NCI-H510A (cell line): ENCODE measurements at regions not wholly inside any gene's neighbourhood (a gene's known extent, or its start where the extent isn't known, plus 50 kb on each side); places are given as distances from the start of the nearest gene placed in this dataset.

Source experiments
- DNase-seq: peaks from one replicate; lab custom pipeline; 2025; lab: John Stamatoyannopoulos, UW

GRCh38 chr11:19519912-19520641 is 192.6 kb upstream of the NAV2 start:
- DNase-seq = no peak

- no peak for DNase-seq
Measured at GRCh38 chr11:19519353-19519752, 193.3 kb upstream of the NAV2 start.

- no peak for DNase-seq
Measured at GRCh38 chr11:19513253-19513652, 199.4 kb upstream of the NAV2 start.

GRCh38 chr11:19512618-19513017 is 200.0 kb upstream of the NAV2 start:
- no peak for DNase-seq

GRCh38 chr11:19511413-19512183 is 201.0 kb upstream of the NAV2 start:
- peak; percentile 29 for DNase-seq

- DNase-seq = no peak
Measured at GRCh38 chr11:19511066-19511412, 201.6 kb upstream of the NAV2 start.

GRCh38 chr11:19510468-19510867 is 202.2 kb upstream of the NAV2 start:
- no peak for DNase-seq

- no peak for DNase-seq
Measured at GRCh38 chr11:19509215-19509614, 203.4 kb upstream of the NAV2 start.

GRCh38 chr11:19508165-19508564 is 204.5 kb upstream of the NAV2 start:
- DNase-seq = no peak

GRCh38 chr11:19506816-19507486 is 205.7 kb upstream of the NAV2 start:
- DNase-seq = no peak

GRCh38 chr11:19502691-19503253 is 209.9 kb upstream of the NAV2 start:
- DNase-seq = no peak

GRCh38 chr11:19501631-19502030 is 211.0 kb upstream of the NAV2 start:
- DNase-seq = no peak

GRCh38 chr11:19499999-19500398 is 212.6 kb upstream of the NAV2 start:
- no peak for DNase-seq

GRCh38 chr11:19499026-19499669 is 213.5 kb upstream of the NAV2 start:
- no peak for DNase-seq

- no peak for DNase-seq
Measured at GRCh38 chr11:19493446-19494213, 219.0 kb upstream of the NAV2 start.

GRCh38 chr11:19482319-19483100 is 230.1 kb upstream of the NAV2 start:
- DNase-seq = no peak

GRCh38 chr11:19480540-19480939 is 232.1 kb upstream of the NAV2 start:
- no peak for DNase-seq

- DNase-seq = no peak
Measured at GRCh38 chr11:19478891-19479290, 233.7 kb upstream of the NAV2 start.

- no peak for DNase-seq
Measured at GRCh38 chr11:19474954-19475721, 234.4 kb upstream of the E2F8 start.

- no peak for DNase-seq
Measured at GRCh38 chr11:19474211-19474610, 233.5 kb upstream of the E2F8 start.
